GM18870 (cell line): ENCODE measurements at regions not wholly inside any gene's neighbourhood (a gene's known extent, or its start where the extent isn't known, plus 50 kb on each side); places are given as distances from the start of the nearest gene placed in this dataset.

Experiments used
- ATAC-seq: cut with Tn5 transposase; IDR thresholded peaks from one replicate; pipeline ENCODE4 v1.9.1; 2021; ENCODE audit warnings: moderate library complexity; ENCODE audit not compliant: unreplicated experiment

DNA sequence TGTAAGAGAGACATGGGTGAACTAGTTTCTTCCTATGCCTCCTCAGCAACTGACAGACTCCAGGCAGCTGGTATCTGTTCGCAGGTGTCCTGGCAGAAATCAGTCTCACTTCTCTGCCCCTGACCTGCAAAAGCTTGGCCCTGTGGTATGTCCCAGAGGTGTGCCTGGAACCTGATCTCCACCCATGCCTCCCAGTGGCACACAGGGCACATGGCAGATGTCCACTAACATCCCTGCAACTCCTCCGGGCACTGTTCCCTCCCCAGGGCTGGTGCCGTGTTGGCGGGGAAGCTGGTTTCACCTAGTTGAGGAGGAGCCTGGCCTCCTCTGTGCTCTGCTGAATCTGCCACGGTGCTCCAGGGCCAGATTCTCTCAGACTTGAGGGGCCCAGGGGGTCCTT is 123.3 kb upstream of the GGTLC1 start:
- no peak for ATAC-seq

GRCh38 chr20:24109537-24109936 is 121.0 kb upstream of the GGTLC1 start:
- no peak for ATAC-seq

GRCh38 chr20:24109008-24109407 is 120.4 kb upstream of the GGTLC1 start:
- ATAC-seq: no peak

GRCh38 chr20:24108581-24108980 is 120.0 kb upstream of the GGTLC1 start:
- ATAC-seq: no peak

GRCh38 chr20:24106801-24107445 is 118.3 kb upstream of the GGTLC1 start:
- ATAC-seq: no peak

DNA sequence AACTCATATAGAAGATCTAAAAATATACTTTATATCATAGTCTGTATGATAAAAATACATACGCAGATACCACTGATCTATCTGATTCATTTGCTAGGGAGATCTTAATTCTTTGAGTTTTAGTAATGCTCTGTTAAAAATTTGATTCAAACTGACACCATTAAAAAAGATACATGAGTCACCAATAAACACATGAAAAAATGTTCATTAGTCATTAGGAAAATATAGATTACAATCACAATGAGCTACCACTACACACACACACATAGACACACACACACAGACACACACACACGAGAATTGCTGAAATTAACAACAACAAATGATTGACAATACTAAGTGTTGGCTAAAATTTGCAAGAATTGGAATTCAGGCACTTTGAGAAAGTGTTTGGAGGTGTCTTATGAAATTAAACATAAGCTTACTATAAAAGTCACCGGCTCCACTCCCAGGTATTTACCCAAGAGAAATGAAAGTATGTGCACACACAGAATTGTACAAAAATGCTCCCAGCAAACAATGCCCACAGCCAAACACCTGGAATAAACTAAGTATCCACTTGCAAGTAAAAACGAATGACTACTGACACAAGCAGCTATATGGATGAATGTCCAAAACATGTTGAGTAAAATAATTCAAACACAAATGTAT is 117.7 kb upstream of the GGTLC1 start:
- no peak for ATAC-seq

DNA sequence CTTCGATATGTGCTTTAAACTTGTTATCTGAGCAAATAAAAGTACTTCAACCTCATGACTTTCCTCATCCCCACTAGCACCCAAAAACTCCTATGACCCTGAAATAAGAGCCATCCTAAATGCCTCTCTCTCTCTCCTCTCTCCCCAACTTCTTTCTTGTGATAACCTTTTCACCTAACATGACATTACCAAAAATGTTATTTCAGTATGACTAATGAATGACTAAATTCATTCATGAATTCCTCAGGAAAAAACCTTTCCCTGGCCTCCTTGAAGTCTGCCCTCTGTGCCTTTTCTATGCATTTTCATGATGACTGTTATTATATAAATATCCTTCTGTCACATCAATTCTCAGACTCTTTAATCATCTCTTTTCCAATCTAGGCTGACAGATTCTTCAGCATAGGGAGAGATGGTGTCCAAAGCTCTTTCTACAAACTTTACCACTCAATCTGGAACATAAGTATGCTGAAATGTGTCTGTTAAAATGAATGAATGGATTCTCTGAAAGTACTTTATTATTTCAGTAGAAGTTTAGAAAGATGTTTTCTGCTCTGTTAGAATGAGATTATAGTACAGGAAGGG is 114.3 kb upstream of the GGTLC1 start:
- ATAC-seq: no peak

DNA sequence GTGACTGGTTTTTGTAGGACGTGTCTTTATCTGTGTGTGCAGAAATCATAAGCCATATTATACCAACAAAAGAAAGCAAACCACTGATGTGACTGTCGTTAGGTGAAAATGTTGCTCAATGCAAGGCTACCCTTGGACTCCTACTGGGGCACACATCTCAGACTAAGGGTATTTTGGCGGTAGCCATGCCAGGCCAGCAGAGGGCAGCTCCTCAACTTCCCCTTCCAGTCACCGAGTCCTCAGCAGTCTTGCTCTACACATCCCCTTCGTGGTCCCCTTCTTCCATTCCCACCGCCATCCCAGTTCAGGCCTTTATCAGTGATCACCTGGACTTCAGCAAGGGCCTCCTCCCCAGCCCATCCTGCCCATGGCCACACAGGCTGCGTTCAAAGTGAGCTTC is 113.7 kb upstream of the GGTLC1 start:
- no peak for ATAC-seq

- ATAC-seq: no peak
Observed at GRCh38 chr20:24100370-24101011, 111.9 kb upstream of the GGTLC1 start.

DNA sequence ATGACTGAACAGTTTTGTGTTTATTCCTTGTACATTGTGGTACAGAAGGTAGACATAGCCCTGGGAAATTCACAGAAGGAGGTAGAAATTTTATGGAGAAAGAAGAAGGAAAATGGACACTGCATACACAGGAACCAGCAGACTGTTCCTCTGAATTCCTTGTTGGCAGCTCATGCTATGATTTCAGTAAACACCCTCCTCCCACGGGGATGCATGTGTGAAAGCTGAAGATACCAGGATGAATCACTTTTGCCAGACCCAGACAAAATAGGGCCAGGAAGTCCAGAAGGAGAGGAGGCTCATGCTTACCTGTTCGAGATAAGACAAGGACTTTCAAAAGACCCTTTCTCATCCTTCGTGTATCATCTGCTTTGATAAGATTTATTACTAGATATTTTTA is 110.3 kb upstream of the GGTLC1 start:
- no peak for ATAC-seq

DNA sequence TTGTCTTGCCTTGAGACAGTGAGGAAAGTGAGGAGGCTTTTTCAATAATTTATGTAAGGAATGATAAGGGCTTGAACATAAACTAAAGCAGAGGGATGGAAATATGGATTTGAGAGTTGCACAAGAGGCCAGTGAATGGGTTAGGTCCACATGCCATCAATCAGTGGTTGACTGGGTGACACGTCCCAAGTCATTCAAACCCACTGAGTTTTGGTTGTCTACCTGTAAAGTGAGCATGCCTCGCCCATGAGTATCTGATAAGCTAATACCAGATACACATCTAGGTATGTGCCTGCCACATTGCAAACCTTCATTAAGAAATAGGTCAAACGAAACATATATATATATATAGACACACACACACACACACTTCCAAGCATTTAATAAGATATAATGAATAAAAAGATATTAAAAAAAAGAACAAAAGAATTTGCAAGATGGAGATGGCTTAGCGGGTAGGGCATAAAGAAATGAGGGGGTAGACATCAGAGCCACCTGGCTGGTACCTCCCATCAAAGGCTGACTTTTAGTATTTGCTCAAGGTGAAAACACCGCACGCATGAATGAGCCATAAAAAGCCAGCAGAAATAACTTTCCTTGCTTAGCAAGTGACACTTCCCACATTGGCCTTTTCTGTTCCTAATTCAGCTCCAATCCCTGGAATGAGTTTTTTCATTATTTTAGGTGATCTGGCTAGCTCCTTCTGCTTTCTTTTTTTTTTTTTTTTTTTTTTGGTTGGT is 109.1 kb upstream of the GGTLC1 start:
- ATAC-seq: no peak

- ATAC-seq: no peak
Observed at GRCh38 chr20:24096864-24097450, 108.4 kb upstream of the GGTLC1 start.

- no peak for ATAC-seq
Observed at GRCh38 chr20:24096264-24096663, 107.7 kb upstream of the GGTLC1 start.

DNA sequence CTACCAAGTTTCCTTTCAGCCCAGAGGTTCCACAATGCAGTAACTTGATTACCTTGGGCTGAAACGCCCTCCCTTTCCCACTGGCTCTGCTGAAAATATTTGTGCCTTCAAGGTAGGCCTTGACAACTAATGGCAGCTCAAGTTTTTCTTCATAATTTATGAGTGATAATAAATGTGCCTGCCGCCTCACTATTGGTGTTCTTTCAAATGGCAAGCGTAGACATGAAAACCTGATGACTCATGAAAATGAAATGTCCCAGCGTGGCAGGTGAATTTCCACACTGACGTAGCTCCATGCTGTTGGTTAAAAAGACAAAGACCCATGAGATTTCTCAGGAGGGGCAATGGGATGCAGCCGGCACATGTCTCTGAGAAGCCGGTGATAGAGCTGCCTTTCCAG is 107.2 kb upstream of the GGTLC1 start:
- no peak for ATAC-seq

- no peak for ATAC-seq
Observed at GRCh38 chr20:24095303-24095702, 106.7 kb upstream of the GGTLC1 start.

- no peak for ATAC-seq
Observed at GRCh38 chr20:24089576-24089975, 101.0 kb upstream of the GGTLC1 start.

GRCh38 chr20:24086121-24086520 is 97.5 kb upstream of the GGTLC1 start:
- ATAC-seq: no peak

GRCh38 chr20:24084281-24084680 is 95.7 kb upstream of the GGTLC1 start:
- no peak for ATAC-seq

- no peak for ATAC-seq
Observed at GRCh38 chr20:24081077-24081476, 92.5 kb upstream of the GGTLC1 start.

GRCh38 chr20:24079661-24080412 is 91.3 kb upstream of the GGTLC1 start:
- no peak for ATAC-seq
